Osteoblast (primary cell): ENCODE measurements at regions not wholly inside any gene's neighbourhood (a gene's known extent, or its start where the extent isn't known, plus 50 kb on each side); places are given as distances from the start of the nearest gene placed in this dataset.

Experiments
- DNase-seq: peaks from one replicate; pipeline ENCODE4 v3.0.0; 2011; ENCODE audit warnings: low spot score, mixed read lengths; ENCODE audit not compliant: insufficient read length; ENCODE audit errors: missing footprints
- H2AFZ ChIP-seq: 2 replicates; pipeline ENCODE4 v1.6.0; 2011; ENCODE audit warnings: mild to moderate bottlenecking, low read length
- H3K27ac ChIP-seq: 2 replicates; pipeline ENCODE4 v1.5.1; 2011; ENCODE audit warnings: mild to moderate bottlenecking, low read depth, low read length, moderate library complexity
- H3K27me3 ChIP-seq: 2 replicates; pipeline ENCODE4 v1.6.0; 2012; ENCODE audit warnings: mild to moderate bottlenecking, control low read depth, inconsistent platforms, low read length, moderate library complexity; ENCODE audit not compliant: insufficient read depth
- H3K36me3 ChIP-seq: 2 replicates; pipeline ENCODE4 v1.5.1; 2011; ENCODE audit warnings: mild to moderate bottlenecking, low read length, control low read depth, moderate library complexity; ENCODE audit not compliant: insufficient read depth
- H3K4me1 ChIP-seq: 2 replicates; pipeline ENCODE4 v1.5.1; 2011; ENCODE audit warnings: mild to moderate bottlenecking, low read length, control low read depth, moderate library complexity; ENCODE audit not compliant: insufficient read depth
- H3K4me2 ChIP-seq: 2 replicates; pipeline ENCODE4 v1.6.0; 2011; ENCODE audit warnings: mild to moderate bottlenecking, low read length; ENCODE audit not compliant: insufficient read depth
- H3K4me3 ChIP-seq: fragments of 200-600 bp; sonication (generic); 3 replicates; pipeline ENCODE4 v1.5.1; 2012; ENCODE audit warnings: mild to moderate bottlenecking, low read length, inconsistent platforms; ENCODE audit not compliant: insufficient read depth
- H3K79me2 ChIP-seq: 2 replicates; pipeline ENCODE4 v1.6.0; 2012; ENCODE audit warnings: mild to moderate bottlenecking, low read length, control low read depth, inconsistent platforms; ENCODE audit not compliant: insufficient read depth
- H3K9me3 ChIP-seq: 2 replicates; pipeline ENCODE4 v1.5.1; 2011; ENCODE audit warnings: low read depth, low read length, control low read depth
- H4K20me1 ChIP-seq: 2 replicates; pipeline ENCODE4 v1.6.0; 2012; ENCODE audit warnings: mild to moderate bottlenecking, low read length, control low read depth; ENCODE audit not compliant: insufficient read depth
- TF ChIP-seq, protein P1 (sequence below): IDR thresholded peaks from 2 replicates; pipeline ENCODE4 v1.5.1; 2011; ENCODE audit warnings: mild to moderate bottlenecking, low read depth, low read length, moderate library complexity; ENCODE audit errors: extremely low read depth

GRCh38 chr2:239852272-239852671, 172.9 kb downstream of the NDUFA10 start:
- Histone ChIP-seq H3K4me1 (no peaks in the 10 kb centered on the region), H3K4me2 (no peak overlapping the region), H3K36me3 (no peaks in the 10 kb centered on the region), H3K4me3 (no peak overlapping the region), H3K9me3 (no peaks in the 10 kb centered on the region), H3K27ac (no peak overlapping the region), H3K79me2 (no peaks in the 10 kb centered on the region), H2AFZ (no peak overlapping the region), H4K20me1 (no peaks in the 10 kb centered on the region), H3K27me3 (no peaks in the 10 kb centered on the region)
- TF ChIP-seq, protein P1, sequence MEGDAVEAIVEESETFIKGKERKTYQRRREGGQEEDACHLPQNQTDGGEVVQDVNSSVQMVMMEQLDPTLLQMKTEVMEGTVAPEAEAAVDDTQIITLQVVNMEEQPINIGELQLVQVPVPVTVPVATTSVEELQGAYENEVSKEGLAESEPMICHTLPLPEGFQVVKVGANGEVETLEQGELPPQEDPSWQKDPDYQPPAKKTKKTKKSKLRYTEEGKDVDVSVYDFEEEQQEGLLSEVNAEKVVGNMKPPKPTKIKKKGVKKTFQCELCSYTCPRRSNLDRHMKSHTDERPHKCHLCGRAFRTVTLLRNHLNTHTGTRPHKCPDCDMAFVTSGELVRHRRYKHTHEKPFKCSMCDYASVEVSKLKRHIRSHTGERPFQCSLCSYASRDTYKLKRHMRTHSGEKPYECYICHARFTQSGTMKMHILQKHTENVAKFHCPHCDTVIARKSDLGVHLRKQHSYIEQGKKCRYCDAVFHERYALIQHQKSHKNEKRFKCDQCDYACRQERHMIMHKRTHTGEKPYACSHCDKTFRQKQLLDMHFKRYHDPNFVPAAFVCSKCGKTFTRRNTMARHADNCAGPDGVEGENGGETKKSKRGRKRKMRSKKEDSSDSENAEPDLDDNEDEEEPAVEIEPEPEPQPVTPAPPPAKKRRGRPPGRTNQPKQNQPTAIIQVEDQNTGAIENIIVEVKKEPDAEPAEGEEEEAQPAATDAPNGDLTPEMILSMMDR: no peak
- DNase-seq: no peak

GRCh38 chr2:239846789-239847676, 178.1 kb downstream of the NDUFA10 start:
- Histone ChIP-seq H3K4me2 (no peak overlapping the region), H3K27ac (no peak overlapping the region), H3K4me3 (no peak overlapping the region), H3K27me3 (no peaks in the 10 kb centered on the region), H4K20me1 (no peaks in the 10 kb centered on the region), H2AFZ (no peak overlapping the region), H3K79me2 (no peaks in the 10 kb centered on the region), H3K36me3 (no peaks in the 10 kb centered on the region), H3K9me3 (no peaks in the 10 kb centered on the region), H3K4me1 (no peaks in the 10 kb centered on the region)
- TF ChIP-seq, protein P1: no peak
- no peak for DNase-seq

DNA sequence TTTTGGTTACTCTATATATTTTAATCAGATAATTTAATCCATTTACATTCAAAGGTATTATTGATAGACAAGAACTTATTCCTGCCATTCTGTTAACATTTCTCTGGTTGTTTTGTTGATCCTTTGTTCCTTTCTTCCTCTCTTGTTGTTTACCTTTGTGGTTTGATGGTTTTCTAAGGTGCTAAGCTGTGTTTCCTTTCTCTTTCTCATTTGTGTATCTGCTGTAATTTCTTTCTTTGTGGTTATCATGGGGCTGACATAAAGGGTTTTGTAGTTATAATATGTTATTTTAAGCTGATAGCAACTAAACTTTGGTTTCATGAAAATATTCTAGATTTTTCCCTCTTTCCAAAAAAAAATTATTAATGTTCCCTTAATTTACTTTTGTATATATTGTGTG, 179.2 kb downstream of the NDUFA10 start:
- Histone ChIP-seq H4K20me1 (no peaks in the 10 kb centered on the region), H3K27me3 (no peaks in the 10 kb centered on the region), H3K9me3 (no peaks in the 10 kb centered on the region), H3K79me2 (no peaks in the 10 kb centered on the region), H3K27ac (no peak overlapping the region), H3K36me3 (no peaks in the 10 kb centered on the region), H3K4me1 (no peaks in the 10 kb centered on the region), H3K4me2 (no peak overlapping the region), H3K4me3 (no peak overlapping the region), H2AFZ (no peak overlapping the region)
- no peak for DNase-seq
- TF ChIP-seq, protein P1: no peak

GRCh38 chr2:239839306-239839705, 185.8 kb downstream of the NDUFA10 start:
- no peak overlapping the region for H3K27ac ChIP-seq
- H3K79me2 ChIP-seq: no peaks in the 10 kb centered on the region
- H4K20me1 ChIP-seq: no peaks in the 10 kb centered on the region
- no peak for DNase-seq
- no peak overlapping the region for H3K4me3 ChIP-seq
- no peak overlapping the region for H3K4me2 ChIP-seq
- H3K4me1 ChIP-seq: no peaks in the 10 kb centered on the region
- H3K9me3 ChIP-seq: no peaks in the 10 kb centered on the region
- TF ChIP-seq, protein P1: no peak
- no peaks in the 10 kb centered on the region for H3K27me3 ChIP-seq
- H3K36me3 ChIP-seq: no peaks in the 10 kb centered on the region
- H2AFZ ChIP-seq: no peak overlapping the region
